Parathyroid adenoma (tissue), 2 donors: ENCODE measurements at regions not wholly inside any gene's neighbourhood (a gene's known extent, or its start where the extent isn't known, plus 50 kb on each side); places are given as distances from the start of the nearest gene placed in this dataset.

ENCODE experiments used
- H2AFZ ChIP-seq: fragments of 300-600 bp; sonication (generic); one replicate; pipeline ENCODE4 v1.7.0; 2017; ENCODE audit warnings: antibody characterized with exemption, mild to moderate bottlenecking
- H3K27ac ChIP-seq: fragments of 300-600 bp; sonication (generic); one replicate; pipeline ENCODE4 v1.7.0; 2017
- H3K27me3 ChIP-seq: fragments of 300-600 bp; sonication (generic); one replicate; pipeline ENCODE4 v1.7.0; 2017; ENCODE audit warnings: low read length; ENCODE audit not compliant: control insufficient read depth, insufficient read depth
- H3K36me3 ChIP-seq: fragments of 300-600 bp; sonication (generic); one replicate; pipeline ENCODE4 v1.7.0; 2017; ENCODE audit warnings: low read length; ENCODE audit not compliant: control insufficient read depth, insufficient read depth
- H3K4me1 ChIP-seq: fragments of 300-600 bp; sonication (generic); one replicate; pipeline ENCODE4 v1.7.0; 2017; ENCODE audit warnings: control low read depth
- H3K4me2 ChIP-seq: fragments of 300-600 bp; sonication (generic); one replicate; pipeline ENCODE4 v1.7.0; 2017; ENCODE audit warnings: low read length
- H3K4me3 ChIP-seq: fragments of 300-600 bp; sonication (generic); one replicate; pipeline ENCODE4 v1.7.0; 2017; ENCODE audit warnings: low read depth, low read length
- H3K79me2 ChIP-seq: fragments of 300-600 bp; sonication (generic); one replicate; pipeline ENCODE4 v1.7.0; 2017; ENCODE audit warnings: control low read depth
- H3K9ac ChIP-seq: fragments of 300-600 bp; sonication (generic); one replicate; pipeline ENCODE4 v1.7.0; 2017; ENCODE audit warnings: mild to moderate bottlenecking
- H3K9me3 ChIP-seq: fragments of 300-600 bp; sonication (generic); one replicate; pipeline ENCODE4 v1.7.0; 2017; ENCODE audit warnings: low read length; ENCODE audit not compliant: control insufficient read depth
- TF ChIP-seq, protein P1 (sequence below): fragments of 300-600 bp; sonication (generic); IDR thresholded peaks from one replicate; pipeline ENCODE4 v1.7.0; 2017; ENCODE audit warnings: antibody characterized with exemption, mild to moderate bottlenecking
- donor health status: primary hyperparathyroidism.

GRCh38 chr2:176633754-176634153 lies 364.5 kb downstream of the MTX2 start:
- Histone ChIP-seq H3K79me2 (no peaks in the 10 kb centered on the region), H3K27me3 (peaks cover 6% of the 10 kb centered on the region), H3K4me2 (no peak overlapping the region), H2AFZ (no peak overlapping the region), H3K4me1 (no peaks in the 10 kb centered on the region), H3K9me3 (no peaks in the 10 kb centered on the region), H3K27ac (no peak overlapping the region), H3K9ac (no peak overlapping the region), H3K4me3 (no peak overlapping the region), H3K36me3 (no peaks in the 10 kb centered on the region)
- TF ChIP-seq, protein P1, sequence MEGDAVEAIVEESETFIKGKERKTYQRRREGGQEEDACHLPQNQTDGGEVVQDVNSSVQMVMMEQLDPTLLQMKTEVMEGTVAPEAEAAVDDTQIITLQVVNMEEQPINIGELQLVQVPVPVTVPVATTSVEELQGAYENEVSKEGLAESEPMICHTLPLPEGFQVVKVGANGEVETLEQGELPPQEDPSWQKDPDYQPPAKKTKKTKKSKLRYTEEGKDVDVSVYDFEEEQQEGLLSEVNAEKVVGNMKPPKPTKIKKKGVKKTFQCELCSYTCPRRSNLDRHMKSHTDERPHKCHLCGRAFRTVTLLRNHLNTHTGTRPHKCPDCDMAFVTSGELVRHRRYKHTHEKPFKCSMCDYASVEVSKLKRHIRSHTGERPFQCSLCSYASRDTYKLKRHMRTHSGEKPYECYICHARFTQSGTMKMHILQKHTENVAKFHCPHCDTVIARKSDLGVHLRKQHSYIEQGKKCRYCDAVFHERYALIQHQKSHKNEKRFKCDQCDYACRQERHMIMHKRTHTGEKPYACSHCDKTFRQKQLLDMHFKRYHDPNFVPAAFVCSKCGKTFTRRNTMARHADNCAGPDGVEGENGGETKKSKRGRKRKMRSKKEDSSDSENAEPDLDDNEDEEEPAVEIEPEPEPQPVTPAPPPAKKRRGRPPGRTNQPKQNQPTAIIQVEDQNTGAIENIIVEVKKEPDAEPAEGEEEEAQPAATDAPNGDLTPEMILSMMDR = no peak

DNA sequence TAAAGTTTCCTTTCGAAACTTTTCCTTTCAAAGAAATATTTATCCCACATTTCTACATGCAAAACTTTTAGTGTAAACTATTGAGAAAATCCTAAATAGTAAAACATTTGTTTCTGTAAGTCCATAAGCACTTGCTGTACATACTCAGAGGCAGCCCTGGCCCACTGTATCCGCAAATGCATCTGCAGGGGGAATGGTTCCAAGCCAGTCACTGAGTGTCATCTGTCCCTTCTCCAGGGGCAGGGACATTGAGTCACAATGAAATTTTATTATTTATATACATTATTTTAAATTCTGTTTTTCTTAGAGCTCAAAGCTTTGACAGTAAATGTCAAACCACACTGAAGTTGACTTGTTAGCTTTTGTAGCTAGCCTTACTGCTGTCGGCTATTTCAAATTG lies 367.2 kb downstream of the MTX2 start:
- no peak overlapping the region for H3K27ac ChIP-seq
- no peak overlapping the region for H3K4me2 ChIP-seq
- no peak overlapping the region for H3K4me3 ChIP-seq
- H3K27me3 ChIP-seq = peaks cover 6% of the 10 kb centered on the region
- H3K4me1 ChIP-seq = no peaks in the 10 kb centered on the region
- H3K36me3 ChIP-seq = no peaks in the 10 kb centered on the region
- H3K9ac ChIP-seq = no peak overlapping the region
- no peak overlapping the region for H2AFZ ChIP-seq
- no peaks in the 10 kb centered on the region for H3K79me2 ChIP-seq
- no peaks in the 10 kb centered on the region for H3K9me3 ChIP-seq
- TF ChIP-seq, protein P1 = no peak

DNA sequence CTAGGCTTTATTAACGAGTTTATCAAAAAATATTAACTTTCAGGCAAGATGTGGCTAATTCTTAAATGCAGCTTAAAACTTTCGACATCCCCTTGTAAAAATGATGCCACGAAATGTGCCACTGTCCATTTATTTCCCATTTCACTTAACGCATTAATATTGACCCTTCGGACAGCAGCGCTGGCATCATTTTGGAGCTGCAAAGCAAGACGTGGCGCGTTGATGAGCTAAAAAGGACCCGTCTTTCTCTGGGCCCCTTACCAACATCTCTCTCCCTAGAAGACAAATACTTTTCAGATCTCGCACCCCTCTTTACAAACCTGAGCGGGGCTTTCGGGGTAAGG lies 367.9 kb downstream of the MTX2 start:
- Histone ChIP-seq H3K4me3 (peak overlapping the region; percentile 54), H3K4me2 (peak overlapping the region; percentile 46), H3K27ac (no peak overlapping the region), H3K36me3 (no peaks in the 10 kb centered on the region), H3K9me3 (no peaks in the 10 kb centered on the region), H3K79me2 (no peaks in the 10 kb centered on the region), H2AFZ (peak overlapping the region; percentile 38), H3K4me1 (no peaks in the 10 kb centered on the region), H3K9ac (no peak overlapping the region), H3K27me3 (peaks cover 6% of the 10 kb centered on the region)
- TF ChIP-seq, protein P1 = no peak

GRCh38 chr2:176637486-176638166 lies 368.4 kb downstream of the MTX2 start:
- Histone ChIP-seq H3K4me2 (peak overlapping the region; percentile 46), H3K4me3 (peak overlapping the region; percentile 54), H3K4me1 (no peaks in the 10 kb centered on the region), H3K36me3 (no peaks in the 10 kb centered on the region), H3K27ac (no peak overlapping the region), H3K9ac (no peak overlapping the region), H3K79me2 (no peaks in the 10 kb centered on the region), H3K27me3 (peaks cover 6% of the 10 kb centered on the region), H3K9me3 (no peaks in the 10 kb centered on the region), H2AFZ (peak overlapping the region; percentile 38)
- TF ChIP-seq, protein P1 = no peak
